Testis (tissue), 2 donors: ENCODE measurements at regions not wholly inside any gene's neighbourhood (a gene's known extent, or its start where the extent isn't known, plus 50 kb on each side); places are given as distances from the start of the nearest gene placed in this dataset.

Experiments
- DNase-seq: peaks from one replicate; pipeline ENCODE4 v3.0.0-alpha.2; 2019
- H3K27ac ChIP-seq, 2 donors: fragments of 200-600 bp; sonication (generic); one replicate each; pipeline ENCODE4 v1.5.1; 2019
- H3K27me3 ChIP-seq: fragments of 200-600 bp; sonication (generic); one replicate; pipeline ENCODE4 v1.5.1; 2019
- H3K36me3 ChIP-seq: fragments of 200-600 bp; sonication (generic); one replicate; pipeline ENCODE4 v1.5.1; 2017; ENCODE audit warnings: low read depth; ENCODE audit errors: missing control alignments
- H3K4me1 ChIP-seq: fragments of 200-600 bp; sonication (generic); one replicate; pipeline ENCODE4 v1.5.1; 2019
- H3K4me3 ChIP-seq, 2 donors: fragments of 200-600 bp; sonication (generic); one replicate each; pipeline ENCODE4 v1.5.1; 2017 to 2019
- H3K9me3 ChIP-seq: fragments of 200-600 bp; sonication (generic); one replicate; pipeline ENCODE4 v1.5.1; 2017
- POLR2A ChIP-seq: fragments of 450-650 bp; IDR thresholded peaks from one replicate; pipeline ENCODE4 v1.6.1; 2017; ENCODE audit warnings: antibody characterized with exemption, mild to moderate bottlenecking, moderate library complexity
- WGBS, 2 donors: methylation state at CpG; one replicate each; pipeline ENCODE4 v1.1.5; 2018; 5-methylcytosine and 5-hydroxymethylcytosine counted together
- intact Hi-C: fragments of 100-400 bp; cut with DNase I; formaldehyde crosslinking; loops from one replicate; pipeline ENCODE4 v1.15.1; 2023; ENCODE audit warnings: low total_unique reads
- TF ChIP-seq, protein P1 (sequence below), 3 experiments: fragments of 450-650 bp in 2 of 3; fragments of 200-600 bp in 1 of 3; sonication (generic) in 1 of 3; IDR thresholded peaks; one replicate each; pipeline ENCODE4 v1.5.1; 2016 to 2019; ENCODE audit warnings: antibody characterized with exemption in 3 of 3, mild to moderate bottlenecking in 2 of 3, moderate library complexity in 1 of 3

DNA sequence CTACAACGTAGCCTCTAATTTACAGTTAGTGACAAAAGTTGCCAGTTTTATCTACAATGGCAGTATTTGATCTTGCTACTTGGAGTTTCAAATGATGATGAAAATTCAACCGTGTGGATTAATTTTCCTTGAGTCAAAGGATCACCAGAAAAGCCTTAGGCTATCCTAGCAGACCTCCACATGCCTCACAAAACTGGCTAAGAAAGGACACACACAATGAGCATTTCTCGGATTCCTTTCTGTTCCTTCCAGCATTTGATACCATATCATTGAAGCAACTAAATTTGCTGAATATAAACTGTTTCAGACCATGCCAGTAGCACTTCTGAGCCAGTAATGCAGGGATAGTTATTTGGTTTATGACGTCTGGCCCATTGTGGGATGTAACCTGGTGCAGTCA lies 587.4 kb upstream of the MDFIC2 start:
- 57% methylated on average over 4 of the region's 4 CpGs for WGBS, 2 donors
- Histone ChIP-seq H3K4me3 (no peak overlapping the region), H3K27me3 (no peaks in the 10 kb centered on the region), H3K9me3 (no peaks in the 10 kb centered on the region), H3K27ac (no peak overlapping the region), H3K4me1 (no peaks in the 10 kb centered on the region), H3K36me3 (no peaks in the 10 kb centered on the region)
- DNase-seq = no peak
- intact Hi-C loops = loop anchor here (10.0 kb wide), 1 partner anchor 485 kb away; no protein-coding TSS in a partner anchor
- TF ChIP-seq, protein P1, sequence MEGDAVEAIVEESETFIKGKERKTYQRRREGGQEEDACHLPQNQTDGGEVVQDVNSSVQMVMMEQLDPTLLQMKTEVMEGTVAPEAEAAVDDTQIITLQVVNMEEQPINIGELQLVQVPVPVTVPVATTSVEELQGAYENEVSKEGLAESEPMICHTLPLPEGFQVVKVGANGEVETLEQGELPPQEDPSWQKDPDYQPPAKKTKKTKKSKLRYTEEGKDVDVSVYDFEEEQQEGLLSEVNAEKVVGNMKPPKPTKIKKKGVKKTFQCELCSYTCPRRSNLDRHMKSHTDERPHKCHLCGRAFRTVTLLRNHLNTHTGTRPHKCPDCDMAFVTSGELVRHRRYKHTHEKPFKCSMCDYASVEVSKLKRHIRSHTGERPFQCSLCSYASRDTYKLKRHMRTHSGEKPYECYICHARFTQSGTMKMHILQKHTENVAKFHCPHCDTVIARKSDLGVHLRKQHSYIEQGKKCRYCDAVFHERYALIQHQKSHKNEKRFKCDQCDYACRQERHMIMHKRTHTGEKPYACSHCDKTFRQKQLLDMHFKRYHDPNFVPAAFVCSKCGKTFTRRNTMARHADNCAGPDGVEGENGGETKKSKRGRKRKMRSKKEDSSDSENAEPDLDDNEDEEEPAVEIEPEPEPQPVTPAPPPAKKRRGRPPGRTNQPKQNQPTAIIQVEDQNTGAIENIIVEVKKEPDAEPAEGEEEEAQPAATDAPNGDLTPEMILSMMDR (IDR thresholded peaks at IDR 0.05) = no peak
- no peak for TF ChIP-seq POLR2A

DNA sequence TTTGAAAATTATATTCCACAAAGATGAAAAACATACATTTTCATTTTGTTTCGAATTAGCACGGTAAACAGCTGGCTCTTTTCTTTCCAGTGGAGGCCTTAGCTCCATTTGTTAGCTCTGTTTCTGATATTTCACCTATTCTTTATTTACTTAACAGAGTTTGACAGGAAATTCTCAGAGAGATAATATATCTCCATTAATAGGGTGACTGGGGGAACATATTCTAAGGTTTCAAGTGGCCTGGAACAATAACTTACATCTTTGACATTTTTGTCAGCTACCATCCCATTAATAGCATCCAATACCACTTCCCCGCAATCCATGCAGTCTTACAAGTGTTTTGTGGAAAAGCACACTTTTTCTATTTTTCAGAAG lies 577.6 kb upstream of the MDFIC2 start:
- Histone ChIP-seq H3K4me3 (no peak overlapping the region), H3K27me3 (no peaks in the 10 kb centered on the region), H3K4me1 (no peaks in the 10 kb centered on the region), H3K27ac (no peak overlapping the region), H3K9me3 (no peaks in the 10 kb centered on the region), H3K36me3 (no peaks in the 10 kb centered on the region)
- WGBS, 2 donors = 89 to 93% methylated on average over 3 of the region's 3 CpGs
- no peak for TF ChIP-seq POLR2A
- TF ChIP-seq, protein P1 (IDR thresholded peaks at IDR 0.05) = no peak
- no peak for DNase-seq
- intact Hi-C loops = no loop called here

DNA sequence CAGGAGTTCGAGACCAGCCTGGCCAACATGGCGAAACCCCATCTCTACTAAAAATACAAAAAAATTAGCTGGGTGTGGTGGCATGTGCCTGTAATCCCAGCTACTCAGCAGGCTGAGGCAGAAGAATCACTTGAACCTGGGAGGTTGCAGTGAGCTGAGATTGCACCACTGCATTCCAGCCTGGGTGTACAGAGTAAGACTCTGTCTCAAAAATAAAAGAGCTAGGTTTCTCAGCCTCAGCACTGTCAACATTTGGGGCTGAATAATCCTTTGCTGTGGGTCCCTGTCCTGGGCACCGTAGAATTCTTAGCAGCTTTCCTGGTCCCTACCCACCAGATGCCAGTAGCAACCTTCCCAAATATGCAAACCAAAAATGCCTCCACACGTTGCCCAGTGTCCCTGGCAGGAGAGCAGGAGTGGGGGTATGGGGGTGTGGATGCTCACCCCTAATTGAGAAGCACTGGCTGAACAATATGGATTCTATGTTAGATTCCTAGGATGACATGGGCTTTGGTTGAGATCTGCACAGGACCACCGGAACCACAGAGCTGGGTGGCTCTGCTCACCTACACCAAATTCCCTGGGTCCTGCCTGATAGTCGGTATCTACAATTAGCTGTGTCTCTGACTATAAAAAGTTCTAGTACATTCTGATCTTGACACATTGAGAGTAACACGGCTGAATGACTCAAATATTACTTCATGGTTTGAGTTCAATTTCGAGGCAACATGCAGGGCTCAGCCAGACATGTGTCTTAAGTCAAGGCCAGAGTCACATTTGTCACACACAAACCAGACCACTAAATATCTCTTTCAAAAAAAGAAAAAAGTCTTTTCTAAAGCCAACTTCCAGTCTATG lies 577.0 kb upstream of the MDFIC2 start:
- WGBS, 2 donors = 73 to 80% methylated on average over 7 to 8 of the region's 8 CpGs
- Histone ChIP-seq H3K36me3 (no peaks in the 10 kb centered on the region), H3K4me3 (no peak overlapping the region), H3K9me3 (no peaks in the 10 kb centered on the region), H3K27ac (no peak overlapping the region), H3K4me1 (no peaks in the 10 kb centered on the region), H3K27me3 (no peaks in the 10 kb centered on the region)
- DNase-seq = no peak
- TF ChIP-seq POLR2A = no peak
- intact Hi-C loops = no loop called here

DNA sequence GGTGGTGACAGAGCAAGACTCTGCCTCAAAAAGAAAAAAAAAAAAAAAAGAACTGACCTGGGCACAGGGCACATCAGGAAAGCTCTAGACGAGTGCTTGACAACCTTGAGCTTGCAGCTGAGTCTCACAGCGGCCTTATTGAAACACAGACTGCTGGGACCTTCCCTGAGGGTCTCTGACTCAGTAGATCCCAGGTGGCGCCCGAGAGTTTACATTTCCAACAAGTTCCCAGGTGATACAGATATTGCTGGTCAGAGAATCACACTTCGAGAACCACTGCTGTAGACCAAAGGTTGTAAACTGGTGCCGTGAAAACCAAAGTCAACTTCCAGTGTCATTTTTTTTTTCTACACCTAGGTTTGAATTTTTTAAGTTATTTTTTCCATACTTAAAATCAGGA lies 573.2 kb upstream of the MDFIC2 start:
- Histone ChIP-seq H3K4me3 (no peak overlapping the region), H3K4me1 (no peaks in the 10 kb centered on the region), H3K9me3 (no peaks in the 10 kb centered on the region), H3K27me3 (no peaks in the 10 kb centered on the region), H3K27ac (no peak overlapping the region), H3K36me3 (no peaks in the 10 kb centered on the region)
- TF ChIP-seq POLR2A = no peak
- TF ChIP-seq, protein P1 (IDR thresholded peaks at IDR 0.05) = no peak
- DNase-seq = no peak
- 93 to 95% methylated on average over 6 of the region's 6 CpGs for WGBS, 2 donors
- intact Hi-C loops = no loop called here

DNA sequence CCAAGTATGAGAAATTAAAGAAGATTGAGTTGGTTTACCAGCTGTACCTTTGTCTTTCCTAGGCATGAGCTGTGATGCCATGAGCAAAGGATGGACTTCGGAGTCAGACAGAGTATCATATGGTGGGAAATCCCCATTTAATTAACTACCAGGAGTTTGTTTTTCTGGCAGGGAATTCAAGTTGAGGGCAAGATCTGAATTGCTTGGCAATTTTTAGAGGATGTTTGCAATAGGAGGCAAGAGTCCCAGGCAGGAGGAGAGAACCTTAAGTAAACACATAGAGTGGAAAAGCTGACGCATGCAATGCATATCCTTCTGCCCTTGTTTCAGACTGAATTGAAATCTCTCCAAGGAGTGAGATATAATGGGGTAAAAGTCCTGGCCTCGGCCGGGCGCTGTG lies 569.7 kb upstream of the MDFIC2 start:
- Histone ChIP-seq H3K9me3 (no peaks in the 10 kb centered on the region), H3K27me3 (no peaks in the 10 kb centered on the region), H3K27ac (no peak overlapping the region), H3K4me1 (no peaks in the 10 kb centered on the region), H3K4me3 (no peak overlapping the region), H3K36me3 (no peaks in the 10 kb centered on the region)
- intact Hi-C loops = no loop called here
- no peak for DNase-seq
- WGBS, 2 donors = 88 to 95% methylated on average over 5 of the region's 5 CpGs
- TF ChIP-seq, protein P1 (IDR thresholded peaks at IDR 0.05) = no peak
- TF ChIP-seq POLR2A = no peak
